K562 (cell line): ENCODE measurements at regions not wholly inside any gene's neighbourhood (a gene's known extent, or its start where the extent isn't known, plus 50 kb on each side); places are given as distances from the start of the nearest gene placed in this dataset.

Experiments
- ATAC-seq: fragments of 200-7000 bp; cut with Tn5 transposase; 3 replicates; pipeline ENCODE4 v1.9.1; 2020; ENCODE audit warnings: moderate library complexity
- BruUV-seq: library from RNA; stranded (reverse); fragments of 400-500 nt; replicated peaks from 2 replicates; lab custom pipeline; 2021; lab: Mats Ljungman, UMichigan
- CTCF ChIA-PET: fragments of 300-600 bp; formaldehyde crosslinking; extraction: SDS; loops from one replicate; lab custom pipeline; 2021; ENCODE audit warnings: low intra/inter-chr PET ratio; lab: Yijun Ruan, JAX
- POLR2A ChIA-PET: fragments of 300-600, 350-650 bp; sonication (Branson Sonifier 250); formaldehyde crosslinking; extraction: SDS; loops from one replicate; lab custom pipeline; 2021; ENCODE audit warnings: antibody characterized with exemption, inconsistent platforms; lab: Yijun Ruan, JAX
- DNase-seq, 4 experiments: peaks; one replicate each; pipeline versions ENCODE4 v3.0.0 to v3.0.0-alpha.2; 2011 to 2018; ENCODE audit warnings: low spot score in 3 of 4, mixed read lengths in 3 of 4; ENCODE audit errors: extremely low read depth in 1 of 4
- FAIRE-seq: peaks from 2 replicates; lab custom pipeline; 2011; peaks lifted over from hg19 to GRCh38; lab: Jason Lieb, UNC
- H2AFZ ChIP-seq: 2 replicates; pipeline ENCODE4 v1.6.0; 2011; ENCODE audit warnings: low read depth, low read length, control low read depth, inconsistent platforms
- H3K27ac ChIP-seq: fragments of 200-600 bp; 3 replicates; pipeline ENCODE4 v1.8.0; 2011; ENCODE audit warnings: low read depth, mild to moderate bottlenecking, control low read depth, inconsistent platforms, low read length, moderate library complexity, mixed read lengths; ENCODE audit errors: extremely low read depth
- H3K27me3 ChIP-seq, 2 experiments: fragments of 300-600 bp in 1 of 2; 2 replicates in 1 of 2; 3 replicates in 1 of 2; pipeline versions ENCODE4 v1.6.0 to v1.8.0; 2011; ENCODE audit warnings: inconsistent platforms in 2 of 2, low read length in 2 of 2, mild to moderate bottlenecking in 1 of 2, mixed read lengths in 1 of 2, moderate library complexity in 1 of 2; ENCODE audit not compliant: control insufficient read depth in 2 of 2, insufficient read depth in 2 of 2
- H3K36me3 ChIP-seq: fragments of 300-600 bp; 3 replicates; pipeline ENCODE4 v1.8.0; 2011; ENCODE audit warnings: mild to moderate bottlenecking, low read length, inconsistent platforms; ENCODE audit not compliant: control insufficient read depth, insufficient read depth
- H3K4me1 ChIP-seq, 2 experiments: fragments of 200-600 bp in 1 of 2; replicated peaks in 1 of 2; 2 replicates in 1 of 2; 3 replicates in 1 of 2; pipeline versions ENCODE4 v1.5.1 to v1.8.0; 2011; ENCODE audit warnings: inconsistent platforms in 2 of 2, low read length in 2 of 2, mild to moderate bottlenecking in 1 of 2, mixed read lengths in 1 of 2, moderate library complexity in 1 of 2; ENCODE audit not compliant: control insufficient read depth in 2 of 2, insufficient read depth in 2 of 2
- H3K4me2 ChIP-seq: 2 replicates; pipeline ENCODE4 v1.6.1; 2011; ENCODE audit warnings: low read length, control low read depth, inconsistent platforms, mixed read lengths; ENCODE audit not compliant: insufficient read depth
- H3K4me3 ChIP-seq: fragments of 200-600 bp; sonication (generic), shearing (Covaris generic); 2 replicates; pipeline ENCODE4 v1.5.1; 2016; ENCODE audit warnings: control low read depth, inconsistent platforms
- H3K79me2 ChIP-seq: fragments of 200-600 bp; 3 replicates; pipeline ENCODE4 v1.8.0; 2011; ENCODE audit warnings: low read length, inconsistent platforms; ENCODE audit not compliant: control insufficient read depth, insufficient read depth
- H3K9ac ChIP-seq, 2 experiments: 2 replicates each; pipeline versions ENCODE4 v1.6.0 to v1.6.1; 2011; ENCODE audit warnings: low read depth in 2 of 2, low read length in 2 of 2, control low read depth in 1 of 2, inconsistent platforms in 1 of 2, mild to moderate bottlenecking in 1 of 2, mixed read lengths in 1 of 2; ENCODE audit not compliant: insufficient read depth in 1 of 2
- H3K9me1 ChIP-seq: one replicate; pipeline ENCODE4 v1.6.0; 2011; ENCODE audit warnings: inconsistent platforms, mild to moderate bottlenecking, low read length, moderate library complexity; ENCODE audit not compliant: control insufficient read depth, insufficient read depth
- H3K9me3 ChIP-seq: replicated peaks from 2 replicates; pipeline ENCODE4 v1.5.1; 2011; ENCODE audit warnings: low read depth, low read length, inconsistent platforms; ENCODE audit not compliant: control insufficient read depth, insufficient read depth
- H4K20me1 ChIP-seq: replicated peaks from 2 replicates; pipeline ENCODE4 v1.6.1; 2011; ENCODE audit warnings: low read length, inconsistent platforms, mixed read lengths; ENCODE audit not compliant: control insufficient read depth, insufficient read depth
- ATF7 ChIP-seq: fragments of 450-650 bp; IDR thresholded peaks from 2 replicates; pipeline ENCODE4 v1.7.1; 2014; ENCODE audit warnings: mild to moderate bottlenecking, moderate library complexity
- CUX1 ChIP-seq: fragments of 200-800 bp; sonication (Bioruptor generic); IDR thresholded peaks from 2 replicates; pipeline ENCODE4 v1.6.1; 2016; ENCODE audit warnings: missing genetic modification characterization, missing compliant biosample characterization
- DMBX1 ChIP-seq: fragments of 250-450 bp; sonication (Bioruptor Pico); IDR thresholded peaks from 2 replicates; pipeline ENCODE4 v1.8.0; 2022; ENCODE audit warnings: inconsistent platforms, mild to moderate bottlenecking, moderate library complexity, borderline replicate concordance
- ZNF449 ChIP-seq: fragments of 250-450 bp; sonication (Bioruptor Pico); IDR thresholded peaks from 2 replicates; pipeline ENCODE4 v1.8.0; 2022; ENCODE audit warnings: moderate library complexity, mild to moderate bottlenecking, inconsistent platforms
- ZNF780A ChIP-seq: fragments of 250-450 bp; sonication (Bioruptor Pico); IDR thresholded peaks from 2 replicates; pipeline ENCODE4 v1.5.0; 2021; ENCODE audit warnings: mild to moderate bottlenecking
- in situ Hi-C: fragments of 300-500 bp; cut with MboI; formaldehyde crosslinking; loops from 4 replicates; pipeline ENCODE4 v1.15.0; 2018; ENCODE audit warnings: inconsistent platforms, mixed read lengths
- intact Hi-C: fragments of 100-400 bp; cut with micrococcal nuclease; formaldehyde crosslinking; loops from 2 replicates; pipeline ENCODE4 v1.14.2; 2022

- TF ChIP-seq CUX1 (CRISPR knock-in tag): no peak
- TF ChIP-seq ATF7: no peak
- TF ChIP-seq ZNF449 (CRISPR knock-in tag): no peak
- no peak for TF ChIP-seq ZNF780A
- TF ChIP-seq, all 486 proteins: peak for 0
Measured at GRCh38 chr17:54718286-54718685, 182.4 kb upstream of the TOM1L1 start (continued).

DNA sequence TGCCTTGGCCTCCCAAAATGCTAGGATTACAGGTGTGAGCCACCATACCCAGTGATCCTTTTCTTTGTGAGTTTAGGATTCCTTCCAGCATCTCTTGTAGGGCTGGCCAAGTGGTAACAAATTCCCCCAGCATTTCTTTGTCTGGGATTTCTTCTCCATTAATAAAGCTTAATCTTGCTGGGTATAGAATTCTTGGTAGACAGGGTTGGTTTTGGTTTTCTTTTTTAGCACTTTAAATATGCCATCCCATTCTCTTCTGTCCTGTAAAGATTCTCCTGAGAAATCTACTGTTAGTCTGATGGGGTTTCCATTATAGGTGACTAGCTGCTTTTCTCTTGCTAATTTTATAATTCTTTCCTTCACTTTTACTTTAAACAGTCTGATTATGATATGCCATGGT, 173.0 kb upstream of the TOM1L1 start:
- DNase-seq (no peak), FAIRE-seq (no peak), ATAC-seq (no peak)
- H3K36me3 ChIP-seq: no peaks in the 10 kb centered on the region
- H3K4me1 ChIP-seq: no peaks in the 10 kb centered on the region
- intact Hi-C loops (no loop called here), in situ Hi-C loops (no loop called here)
- ChIA-PET CTCF (no interaction called here), POLR2A (interaction anchor here (0.6 kb wide), 1 partner anchor 1102 kb away, joined by 4 read pairs; no protein-coding TSS in a partner anchor)
- no peak overlapping the region for H3K9ac ChIP-seq
- H3K4me3 ChIP-seq: no peak overlapping the region
- no TSS peak for BruUV-seq
- H3K27ac ChIP-seq: no peak overlapping the region
- H3K9me3 ChIP-seq: no peaks in the 10 kb centered on the region
- no peaks in the 10 kb centered on the region for H3K79me2 ChIP-seq
- TF ChIP-seq DMBX1 (CRISPR knock-in tag): no peak
- no peaks in the 10 kb centered on the region for H3K27me3 ChIP-seq
- no peaks in the 10 kb centered on the region for H3K9me1 ChIP-seq
- no peak overlapping the region for H2AFZ ChIP-seq
- H4K20me1 ChIP-seq: no peaks in the 10 kb centered on the region
- no peak overlapping the region for H3K4me2 ChIP-seq
